Ishikawa (cell line): ENCODE measurements at regions not wholly inside any gene's neighbourhood (a gene's known extent, or its start where the extent isn't known, plus 50 kb on each side); places are given as distances from the start of the nearest gene placed in this dataset.

Experiments used
- EP300 ChIP-seq: IDR thresholded peaks from 2 replicates; pipeline ENCODE4 v1.6.1; 2012; ENCODE audit warnings: borderline replicate concordance
- FOXM1 ChIP-seq: IDR thresholded peaks from 2 replicates; pipeline ENCODE4 v1.6.1; 2012; ENCODE audit warnings: low read depth, borderline replicate concordance
- RAD21 ChIP-seq: IDR thresholded peaks from 2 replicates; pipeline ENCODE4 v1.6.1; 2012; ENCODE audit warnings: low read depth

GRCh38 chr5:72705178-72705577, 111.3 kb upstream of the TNPO1 start:
- TF ChIP-seq RAD21 (no peak), EP300 (no peak), FOXM1 (no peak)
